ENCODE measurements at regions not wholly inside any gene's neighbourhood (a gene's known extent, or its start where the extent isn't known, plus 50 kb on each side); places are given as distances from the start of the nearest gene placed in this dataset.
"Not testable (repeated sequence)": the region's sequence is repeated elsewhere in the genome, so short reads cannot be mapped to it uniquely, and the experiment has no call there.

DNA sequence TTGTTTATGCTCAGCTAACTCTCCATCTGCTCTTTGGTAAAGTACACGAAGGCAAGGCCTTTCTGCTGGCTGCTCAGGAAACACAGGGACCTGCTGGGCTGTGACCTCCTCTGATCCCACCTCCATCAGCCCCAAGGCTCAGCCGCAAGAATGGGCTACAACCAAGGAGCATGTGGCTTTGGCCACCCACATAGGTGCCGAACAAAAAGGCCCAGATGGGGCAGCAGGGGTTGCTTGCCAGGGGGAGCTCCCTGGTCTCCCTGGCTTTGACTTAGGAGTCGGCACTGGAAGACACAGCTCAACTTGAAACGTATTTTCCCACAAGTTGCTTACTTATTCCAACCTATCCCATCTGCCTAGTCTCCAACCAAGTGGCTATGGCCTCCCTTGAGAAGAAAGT is 461.1 kb downstream of the ICE1 start:
- no peak for DNase-seq

DNA sequence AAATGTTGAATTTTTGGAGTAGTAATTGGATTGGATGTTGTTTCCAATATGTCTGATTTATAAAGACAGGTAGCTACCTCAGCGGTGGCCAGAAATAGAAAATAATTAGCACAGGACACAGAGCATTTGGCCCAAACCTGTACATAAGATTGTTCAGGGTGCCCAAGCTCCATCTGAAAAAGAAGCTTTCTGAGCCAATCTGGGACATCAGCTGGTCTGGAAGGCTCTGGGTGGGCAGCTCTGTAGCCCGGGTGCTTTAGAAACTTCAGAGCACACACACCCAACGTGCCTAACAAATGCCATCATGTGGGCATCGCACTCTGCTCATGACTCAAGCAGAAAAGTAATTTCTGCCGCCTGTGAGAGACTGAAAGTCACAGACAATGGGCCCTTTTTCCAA is 460.7 kb downstream of the ICE1 start:
- no peak for DNase-seq

DNA sequence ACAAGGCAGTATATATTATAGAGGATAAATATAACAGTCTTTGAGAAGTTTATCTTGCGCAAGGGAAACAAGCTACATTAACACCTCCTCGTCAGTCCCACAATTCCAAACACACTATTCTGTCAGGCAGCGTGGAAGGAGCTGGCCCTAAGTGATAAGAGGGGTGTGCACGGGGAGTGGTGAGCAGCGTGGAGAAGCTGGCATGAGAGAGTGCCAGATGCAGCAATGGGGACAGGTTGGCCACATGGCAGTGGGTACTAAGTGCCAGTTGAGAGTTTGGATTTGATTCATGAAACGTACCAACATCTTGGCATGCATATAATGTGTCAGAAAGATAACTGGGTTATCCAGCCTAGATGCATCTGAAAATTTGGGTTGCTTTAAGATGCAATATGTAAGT is 460.2 kb downstream of the ICE1 start:
- no peak for DNase-seq

DNA sequence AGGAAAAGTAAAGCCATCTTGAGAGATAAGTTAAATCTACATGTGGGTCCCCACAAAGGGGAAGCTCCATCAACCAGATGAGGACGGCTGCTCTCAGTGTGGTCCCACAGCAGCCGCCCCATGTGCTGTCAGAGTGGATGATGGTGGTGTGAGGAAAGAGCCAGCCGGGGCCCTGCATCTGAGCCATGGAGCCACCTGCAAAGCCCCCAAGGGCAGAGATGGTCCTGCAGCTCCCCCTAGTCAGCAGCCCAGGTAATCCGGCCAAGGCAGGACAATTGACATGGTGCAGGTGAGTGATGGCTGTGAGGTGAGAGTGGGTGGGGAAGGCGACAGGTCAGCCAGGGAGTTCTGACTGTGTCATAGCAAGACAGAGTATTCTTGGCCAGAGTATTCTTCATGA is 458.8 kb downstream of the ICE1 start:
- no peak for DNase-seq

DNA sequence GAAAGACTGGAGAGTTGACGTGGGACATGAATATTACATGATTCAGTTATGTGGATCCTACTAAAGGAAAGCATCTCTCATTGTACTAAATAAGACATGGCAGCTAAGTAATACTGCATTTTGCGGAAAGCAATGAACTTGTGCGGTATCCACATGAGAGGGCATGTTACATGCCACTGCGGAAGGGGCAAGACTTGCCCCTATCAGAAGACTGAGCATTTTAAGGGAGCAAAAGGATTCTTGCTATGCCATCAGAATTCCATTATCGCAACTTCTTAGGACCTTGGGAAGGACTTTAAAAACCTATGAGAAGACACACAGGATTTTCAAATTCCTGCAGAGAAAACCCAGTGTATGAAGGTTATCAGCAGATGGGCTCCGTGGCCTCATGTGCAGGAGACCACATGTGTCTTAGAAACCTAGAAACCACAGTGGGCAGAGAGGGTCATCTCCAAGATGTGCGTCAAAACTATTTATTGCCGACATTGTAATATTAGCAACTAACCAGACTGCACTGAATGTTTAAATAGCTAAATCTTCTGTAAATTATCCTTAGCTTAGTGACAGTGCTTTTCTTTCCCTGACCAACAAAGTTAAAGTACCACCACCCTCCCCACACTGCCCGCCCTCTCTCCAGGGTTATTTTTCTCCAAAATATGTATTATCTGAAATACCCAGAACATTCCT is 457.7 kb downstream of the ICE1 start:
- no peak for DNase-seq

DNA sequence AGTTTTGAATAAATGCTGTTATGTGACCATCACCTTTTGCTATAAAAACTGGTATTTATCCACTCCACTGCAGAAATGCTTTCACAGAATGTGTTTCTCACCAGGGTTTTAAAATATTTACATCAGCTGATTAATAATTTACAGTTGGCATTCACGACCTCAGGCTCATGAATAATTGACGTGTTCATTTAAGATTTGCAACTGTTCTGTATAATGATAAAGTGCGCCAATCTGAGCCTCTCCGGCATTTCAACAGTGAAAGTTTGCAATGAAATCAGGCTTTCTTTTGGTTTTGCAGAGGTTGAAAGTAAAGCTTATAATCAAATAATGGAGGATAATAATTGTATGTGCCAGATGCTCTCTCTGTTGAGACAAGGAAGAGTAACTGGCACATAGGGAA is 434.9 kb downstream of the ICE1 start:
- no peak for DNase-seq

DNA sequence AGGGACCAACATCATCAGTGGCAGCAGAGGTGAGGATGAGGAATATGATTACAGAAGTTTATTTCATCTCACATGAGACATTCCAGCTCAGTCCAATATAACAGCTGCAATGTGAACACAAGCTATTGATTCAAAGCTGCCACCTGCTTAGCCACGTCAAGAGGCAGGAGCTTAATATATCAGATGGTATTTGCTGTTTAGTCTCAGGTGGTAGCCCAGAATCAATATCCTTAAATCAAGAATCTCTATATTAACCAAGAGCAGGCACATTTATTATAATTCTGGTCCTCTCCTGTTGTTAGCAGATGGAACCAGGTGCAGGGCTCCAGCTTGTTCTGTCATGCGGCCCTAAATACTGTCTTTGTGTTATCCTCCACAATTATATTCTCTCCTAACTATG is 431.6 kb downstream of the ICE1 start:
- no peak for DNase-seq

DNA sequence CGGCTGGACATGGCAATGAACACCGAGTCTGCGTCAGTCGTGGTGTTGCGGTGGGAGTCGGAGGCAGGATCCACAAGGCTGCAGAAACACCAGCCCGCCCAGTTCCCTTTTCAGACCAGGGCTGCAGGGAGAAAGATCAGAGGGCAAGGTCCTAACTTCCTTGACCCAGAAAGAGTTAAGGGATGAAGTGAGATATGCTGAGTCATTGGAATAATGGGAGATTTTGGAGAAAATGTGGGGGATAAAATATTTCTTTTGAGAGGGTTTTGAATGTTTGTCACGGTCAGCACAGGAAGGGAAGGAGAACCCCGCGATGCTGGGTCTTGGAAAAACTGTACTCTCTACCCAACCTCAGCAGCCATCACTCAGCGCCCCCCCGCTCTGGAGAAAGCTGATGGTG is 416.0 kb downstream of the ICE1 start:
- no peak for DNase-seq

DNA sequence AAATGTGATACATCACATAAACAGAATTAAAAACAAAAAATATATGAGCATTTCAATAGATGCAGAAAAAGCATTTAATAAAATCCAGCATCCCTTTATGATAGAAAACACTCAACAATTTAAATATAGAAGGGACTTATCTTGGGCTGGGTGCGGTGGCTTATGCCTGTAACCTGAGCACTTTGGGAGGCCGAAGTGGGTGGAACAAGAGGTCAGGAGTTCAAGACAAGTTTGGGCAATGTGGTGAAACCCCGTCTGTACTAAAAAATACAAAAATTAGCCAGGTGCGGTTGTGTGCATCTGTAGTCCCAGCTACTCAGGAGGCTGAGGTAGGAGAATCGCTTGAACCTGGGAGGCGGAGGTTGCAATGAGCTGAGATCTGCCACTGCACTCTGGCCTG is 409.1 kb downstream of the ICE1 start:
- not testable (repeated sequence) for DNase-seq

DNA sequence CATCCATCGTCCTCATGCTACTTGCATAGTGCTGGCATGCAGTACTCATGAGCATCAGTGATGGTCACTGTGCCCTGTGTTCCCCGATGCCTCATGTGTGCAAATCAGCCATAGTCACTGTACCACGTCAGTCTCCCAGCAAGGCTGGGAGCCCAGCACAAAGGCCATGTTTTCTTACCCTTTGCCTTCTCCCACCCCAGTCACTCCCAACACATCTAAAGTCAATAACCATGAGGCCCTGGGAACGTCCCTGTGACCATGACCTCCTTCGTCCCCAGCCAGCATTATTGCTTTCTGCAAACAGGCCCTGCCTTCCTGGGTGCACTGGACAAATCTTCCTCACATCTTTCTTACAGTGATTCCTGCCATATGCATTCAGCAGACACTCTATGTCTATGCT is 406.1 kb downstream of the ICE1 start:
- DNase-seq, result no peak

DNA sequence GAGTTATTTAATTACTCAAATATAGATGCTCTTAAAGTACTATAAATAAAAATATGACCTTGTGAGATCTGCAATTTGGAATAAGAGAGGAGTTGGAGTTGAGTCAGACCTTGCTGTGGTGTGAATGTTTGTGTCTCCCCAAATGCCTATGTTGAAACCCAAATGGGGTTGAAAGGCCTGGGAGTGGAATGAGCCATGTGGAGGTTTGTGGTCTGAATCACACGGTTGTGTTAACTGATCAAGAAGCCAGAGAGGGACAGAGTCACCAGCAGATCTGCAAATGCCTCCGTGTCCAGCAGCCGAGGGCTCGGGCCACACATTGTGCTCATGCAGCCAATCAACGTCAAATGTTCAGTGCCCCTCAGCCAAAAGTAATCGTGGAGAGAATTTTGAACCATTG is 404.4 kb downstream of the ICE1 start:
- no peak for DNase-seq

DNA sequence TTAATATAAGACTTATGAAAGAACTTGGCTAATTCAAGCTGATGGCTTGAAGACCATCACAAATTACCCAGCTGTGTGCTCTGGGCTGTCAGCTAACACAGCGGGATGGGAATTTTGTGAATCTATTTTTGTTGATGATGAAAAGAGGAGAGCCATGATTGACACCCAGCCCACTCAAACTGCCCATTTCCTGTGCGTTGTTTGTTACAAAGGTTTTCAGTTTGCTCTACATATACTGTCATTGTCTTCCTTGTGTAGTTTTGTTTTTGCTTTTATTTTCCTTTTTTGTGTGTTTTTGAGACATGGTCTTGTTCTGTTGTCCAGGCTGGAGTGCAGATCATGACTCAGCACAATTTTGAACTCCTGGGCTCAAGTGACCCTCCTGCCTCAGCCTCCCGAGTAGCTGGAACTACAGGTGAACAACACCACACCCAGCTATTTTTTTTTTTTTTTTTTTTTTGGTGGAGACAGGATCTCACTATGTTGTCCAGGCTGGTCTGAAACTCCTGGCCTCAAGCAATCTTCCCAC is 400.3 kb downstream of the ICE1 start:
- no peak for DNase-seq

DNA sequence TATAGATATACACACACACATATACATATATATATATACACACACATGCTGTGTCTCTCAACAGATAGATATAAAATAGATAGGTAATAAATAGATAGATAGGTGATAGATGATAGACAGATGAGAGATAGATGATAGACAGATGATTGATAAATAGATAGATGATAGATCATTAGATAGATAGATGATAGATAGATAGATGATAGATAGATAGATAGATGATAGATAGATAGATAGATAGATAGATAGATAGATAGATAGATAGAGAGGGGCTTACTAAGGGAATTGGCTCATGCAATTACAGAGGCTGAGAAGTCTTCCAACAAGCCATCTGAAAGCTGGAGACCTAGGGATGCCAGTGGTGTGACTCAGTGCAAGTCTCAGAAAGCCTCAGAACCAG is 394.5 kb downstream of the ICE1 start:
- no peak for DNase-seq

DNA sequence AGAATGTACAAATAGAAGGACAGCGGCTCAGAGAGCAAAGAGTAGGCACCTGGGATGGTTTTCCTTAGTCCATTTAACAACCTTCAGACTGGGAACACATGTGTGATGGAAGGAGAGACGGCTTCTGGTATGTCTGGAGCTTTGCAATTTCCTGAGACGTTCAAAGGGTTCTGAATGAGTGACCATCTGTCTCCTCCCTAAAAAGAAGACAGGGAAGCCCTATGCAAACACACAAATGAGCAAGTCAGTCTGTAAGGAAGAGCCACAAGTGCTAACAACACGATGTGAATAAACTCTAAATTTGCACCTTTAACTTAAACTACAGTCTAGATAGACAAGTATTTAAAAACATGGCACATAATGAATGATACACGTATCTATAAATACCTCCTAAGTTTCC is 391.0 kb downstream of the ICE1 start:
- DNase-seq, result no peak

DNA sequence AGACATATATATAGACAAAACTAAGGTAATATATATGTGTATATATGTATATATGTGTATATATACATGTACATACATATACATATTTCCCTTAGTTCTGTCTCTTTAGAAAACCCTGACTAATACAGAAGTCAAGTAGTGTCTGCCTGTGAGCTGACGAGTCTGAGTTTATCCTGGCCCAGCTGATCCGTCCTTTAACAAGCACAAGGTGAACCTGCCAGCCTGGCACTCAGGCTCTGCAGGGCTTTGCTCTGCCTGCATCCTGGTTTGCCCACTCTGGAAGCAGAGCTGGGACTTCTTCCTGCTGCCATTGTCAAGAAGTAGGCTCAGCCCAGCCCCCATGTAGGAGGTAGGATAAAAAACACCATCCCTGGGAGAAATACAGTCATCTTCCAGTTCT is 388.0 kb downstream of the ICE1 start:
- DNase-seq, result no peak

DNA sequence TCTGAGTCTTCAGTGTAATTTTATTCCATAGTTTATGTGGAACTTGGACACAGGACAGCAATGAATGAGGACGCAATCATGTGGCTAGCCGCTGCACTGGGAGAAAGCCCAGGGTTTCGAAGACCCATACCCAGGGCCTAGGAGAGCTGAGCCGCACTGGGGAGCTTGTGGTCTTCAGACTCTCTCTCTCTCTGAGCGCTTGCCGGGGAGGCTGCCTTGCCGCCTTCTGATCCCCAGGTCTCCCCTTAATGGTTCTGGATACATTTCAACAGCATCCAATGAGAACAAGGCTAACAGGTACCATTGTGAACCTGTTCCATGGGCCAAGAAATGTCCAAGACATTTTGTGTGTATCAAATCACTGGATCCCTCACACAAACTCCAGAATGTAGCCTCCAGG is 383.4 kb downstream of the ICE1 start:
- no peak for DNase-seq

DNA sequence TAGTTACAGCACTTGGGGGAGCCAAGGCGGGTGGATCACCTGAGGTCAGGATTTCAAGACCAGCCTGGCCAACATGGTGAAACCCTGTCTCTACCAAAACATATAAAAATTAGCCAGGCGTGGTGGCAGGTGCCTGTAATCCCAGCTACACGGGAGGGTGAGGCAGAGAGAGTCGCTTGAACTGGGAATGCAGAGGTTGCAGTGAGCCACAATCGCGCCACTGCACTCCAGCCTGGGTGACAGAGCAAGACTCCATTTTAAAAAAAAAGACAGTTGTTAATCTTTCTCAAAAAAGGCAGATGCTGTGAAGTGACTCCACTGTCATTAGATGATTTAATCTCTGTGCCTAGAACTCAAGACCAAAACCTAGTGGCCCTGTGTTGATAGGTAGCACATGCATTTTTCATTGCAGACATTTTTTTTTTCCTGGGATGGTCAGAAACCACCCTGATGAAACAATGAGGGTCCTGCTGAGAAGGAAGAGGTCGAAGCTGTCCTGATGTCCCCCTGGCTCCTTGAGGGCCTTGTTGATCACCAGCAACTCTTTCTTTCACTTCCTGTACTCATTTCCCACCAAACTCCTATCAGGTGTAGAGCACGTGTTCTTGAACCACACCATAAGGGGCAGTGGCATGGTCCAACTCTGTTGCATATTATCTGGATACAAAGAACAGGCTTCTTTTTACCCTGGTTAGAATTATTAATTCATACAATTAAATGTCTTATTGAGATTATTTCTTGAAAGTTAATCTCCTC is 382.2 kb downstream of the ICE1 start:
- no peak for DNase-seq

DNA sequence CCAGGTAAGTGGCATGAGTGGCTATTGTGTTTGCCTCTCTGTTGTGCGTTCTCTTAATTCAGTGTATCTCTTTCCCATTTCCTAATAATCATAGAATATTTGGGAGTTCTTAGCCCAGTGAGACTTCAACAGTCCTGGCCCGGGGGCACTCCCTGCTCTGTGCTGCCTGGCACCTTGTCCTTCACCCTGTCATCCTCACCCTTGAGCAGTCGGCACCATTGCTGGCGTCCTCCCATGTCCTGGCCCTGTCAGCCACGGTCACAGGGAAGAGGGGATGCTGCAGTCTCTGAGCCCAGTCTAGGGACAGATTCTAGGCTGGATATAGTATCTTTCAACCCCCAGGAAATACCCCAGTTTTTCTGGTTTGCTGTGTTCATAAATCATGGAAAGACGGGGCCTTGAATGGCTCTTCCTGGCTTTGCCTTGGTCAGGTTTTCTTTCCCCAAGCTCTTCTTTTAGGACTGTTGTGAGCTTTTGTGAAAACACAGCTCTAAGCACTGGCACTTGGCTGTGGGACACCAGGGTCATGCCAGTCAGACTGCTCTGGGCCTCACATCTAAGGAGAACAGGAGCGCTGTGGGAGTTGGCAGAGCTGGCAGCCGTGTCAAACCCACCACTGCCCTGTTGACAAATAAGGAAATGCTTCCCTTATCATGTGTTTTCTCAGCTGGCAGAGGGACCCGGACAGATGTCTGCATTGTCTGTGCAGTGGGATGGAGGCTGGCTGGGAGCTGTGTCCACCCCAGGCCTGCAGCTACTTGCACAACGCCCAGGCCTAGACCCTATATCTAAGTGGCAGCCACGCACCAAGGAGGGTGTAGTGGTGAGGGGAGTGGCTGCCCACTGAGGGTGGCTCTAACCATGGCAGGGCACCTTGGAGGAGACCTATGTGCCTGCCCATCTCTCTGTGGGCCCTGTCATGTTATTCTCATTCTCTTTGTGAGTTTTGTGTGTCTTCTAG is 378.6 kb downstream of the ICE1 start:
- DNase-seq, result no peak

DNA sequence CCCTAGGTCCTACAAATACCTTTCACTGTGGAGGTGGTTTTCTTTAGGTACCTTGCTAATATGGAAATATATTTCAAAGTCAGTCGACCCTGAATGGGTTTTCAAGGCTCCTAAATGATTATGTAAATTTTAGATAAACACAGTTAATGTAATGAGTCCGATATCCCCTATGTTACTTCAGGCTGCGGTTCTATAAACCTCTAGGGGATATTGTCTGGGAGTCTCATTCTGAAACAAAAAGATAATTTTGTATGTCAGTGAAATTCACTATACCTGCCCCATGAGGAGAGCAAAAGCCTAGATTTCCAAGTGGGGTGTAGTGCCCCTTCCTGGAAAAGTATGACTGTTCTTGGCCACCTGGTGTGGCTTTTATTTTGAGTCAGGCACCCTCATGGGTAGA is 377.3 kb downstream of the ICE1 start:
- no peak for DNase-seq

DNA sequence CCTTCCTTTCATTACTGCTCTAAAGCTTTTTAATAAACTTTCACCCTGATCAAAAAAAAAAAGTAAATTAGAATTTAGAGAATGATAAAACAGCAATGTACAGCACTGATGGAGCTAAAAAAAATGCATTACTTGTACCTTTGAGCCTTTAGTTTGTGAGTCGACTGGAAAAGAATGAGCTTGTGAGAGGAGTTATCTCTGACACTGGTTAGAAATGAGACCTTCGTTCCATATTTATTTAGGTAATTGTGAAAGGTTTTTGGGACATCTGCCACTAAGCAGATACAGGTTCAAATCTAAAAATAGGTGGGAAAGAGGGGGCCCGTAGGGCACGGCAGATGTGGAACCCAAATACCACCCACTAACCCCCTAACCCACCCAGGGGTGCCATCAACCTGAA is 376.8 kb downstream of the ICE1 start:
- DNase-seq, result no peak

DNA sequence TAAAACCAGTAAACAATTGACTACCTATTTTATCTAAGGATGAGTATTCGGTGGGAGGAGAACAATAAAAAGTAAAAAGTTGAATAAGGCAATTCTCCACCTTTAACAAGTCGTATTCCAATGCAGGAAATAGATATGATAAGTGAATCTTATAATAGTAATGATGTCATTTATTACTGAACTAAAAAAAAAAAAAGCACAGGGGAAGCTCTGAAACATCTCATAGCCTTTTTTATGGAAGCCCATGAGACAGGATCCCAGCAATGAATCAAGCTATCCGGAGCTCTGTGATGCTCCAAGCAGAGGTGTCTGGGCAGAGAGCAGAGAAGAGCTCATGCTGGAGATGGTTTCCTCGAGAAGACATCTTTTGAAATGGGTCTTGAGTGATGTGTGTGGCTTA is 376.0 kb downstream of the ICE1 start:
- no peak for DNase-seq

DNA sequence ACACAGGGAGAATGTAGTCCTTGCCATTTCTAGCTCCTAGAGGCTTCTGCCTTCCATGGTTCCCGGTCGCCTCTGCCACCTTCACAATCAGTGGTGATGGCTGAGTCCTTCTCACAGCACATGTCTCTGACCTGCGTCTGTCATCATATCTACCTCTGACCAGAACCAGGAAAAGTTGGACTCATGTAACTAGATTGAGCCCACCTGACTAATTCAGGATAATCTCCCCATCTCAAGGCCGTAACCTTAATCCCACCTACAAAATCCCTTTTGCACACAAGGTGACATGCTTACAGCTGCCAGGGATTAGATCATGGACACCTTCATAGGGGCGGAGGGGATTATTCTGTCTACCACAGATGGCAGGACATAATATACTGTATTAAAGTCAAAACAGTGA is 375.6 kb downstream of the ICE1 start:
- DNase-seq, result no peak
